ENCODE measurements at regions not wholly inside any gene's neighbourhood (a gene's known extent, or its start where the extent isn't known, plus 50 kb on each side); places are given as distances from the start of the nearest gene placed in this dataset.

DNA sequence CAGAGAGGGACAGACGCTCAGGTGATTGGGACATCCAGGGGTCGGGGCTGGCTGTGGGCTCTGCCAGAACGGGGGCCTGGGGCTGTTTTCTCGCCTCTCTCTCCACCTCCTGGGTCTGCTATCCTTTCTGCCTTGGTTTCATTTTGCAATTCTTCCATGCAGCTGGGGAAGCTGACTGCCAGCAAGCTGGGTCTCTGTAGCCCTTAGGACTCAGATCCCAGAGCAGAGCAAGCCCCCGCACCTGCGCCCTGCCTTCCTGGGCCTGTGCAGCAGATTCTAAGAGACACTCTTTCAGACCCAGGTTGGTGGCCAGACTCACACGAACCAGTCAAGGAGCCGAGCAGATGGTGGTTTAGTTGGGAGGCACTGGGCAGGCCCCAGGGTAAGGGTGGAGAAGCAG lies 59.1 kb upstream of the GRPEL1 start:
- Histone ChIP-seq H3K4me3 (replicated peaks in 1 of 2; ENCODE audit: low read depth in 1 of 2, low read length in 2 of 2) (no peak overlapping the region), H3K36me3 (ENCODE audit: control insufficient read depth in 1 of 2, insufficient read depth in 2 of 2, low read length in 2 of 2) (no peaks in the 10 kb centered on the region), H3K4me2 (ENCODE audit: low read length) (no peak overlapping the region), H3K9me3 (ENCODE audit: control insufficient read depth in 1 of 2, insufficient read depth in 1 of 2, low read depth in 1 of 2, low read length in 2 of 2) (no peaks in the 10 kb centered on the region), H2AFZ (ENCODE audit: low read depth, low read length, poor library complexity, severe bottlenecking) (no peak overlapping the region), H3K79me2 (ENCODE audit: insufficient read depth, low read length) (no peaks in the 10 kb centered on the region), H3K9ac (ENCODE audit: low read length) (no peak overlapping the region), H3K4me1 (ENCODE audit: control insufficient read depth in 1 of 2, insufficient read depth in 2 of 2, low read length in 2 of 2) (peaks cover 2 to 6% of the 10 kb centered on the region in 2 experiments; a peak in 2 of 4 replicates), H4K20me1 (ENCODE audit: insufficient read depth) (no peaks in the 10 kb centered on the region), H3K27ac (ENCODE audit: low read depth, low read length) (no peak overlapping the region), H3K9me2 (ENCODE audit: insufficient read depth) (no peaks in the 10 kb centered on the region), H3K27me3 (ENCODE audit: insufficient read depth, low read length) (no peaks in the 10 kb centered on the region)
- CTCF ChIA-PET, result no interaction called here
- POLR2A ChIA-PET, result no interaction called here
- RAD21 ChIA-PET (ENCODE audit: low non-redundant PET in 1 of 2, low total read pairs in 2 of 2, uncharacterized antibody in 2 of 2, unreplicated experiment in 2 of 2), result interaction anchor here in 1 of 2 experiments (0.6 kb wide), 1 partner anchor 56 kb away, joined by 3 read pairs; no protein-coding TSS in a partner anchor
- no peak for ATAC-seq
- no peak for TF ChIP-seq CBX3 (IDR thresholded peaks at IDR 0.05; ENCODE audit: low read depth)
- TF ChIP-seq, protein P1, sequence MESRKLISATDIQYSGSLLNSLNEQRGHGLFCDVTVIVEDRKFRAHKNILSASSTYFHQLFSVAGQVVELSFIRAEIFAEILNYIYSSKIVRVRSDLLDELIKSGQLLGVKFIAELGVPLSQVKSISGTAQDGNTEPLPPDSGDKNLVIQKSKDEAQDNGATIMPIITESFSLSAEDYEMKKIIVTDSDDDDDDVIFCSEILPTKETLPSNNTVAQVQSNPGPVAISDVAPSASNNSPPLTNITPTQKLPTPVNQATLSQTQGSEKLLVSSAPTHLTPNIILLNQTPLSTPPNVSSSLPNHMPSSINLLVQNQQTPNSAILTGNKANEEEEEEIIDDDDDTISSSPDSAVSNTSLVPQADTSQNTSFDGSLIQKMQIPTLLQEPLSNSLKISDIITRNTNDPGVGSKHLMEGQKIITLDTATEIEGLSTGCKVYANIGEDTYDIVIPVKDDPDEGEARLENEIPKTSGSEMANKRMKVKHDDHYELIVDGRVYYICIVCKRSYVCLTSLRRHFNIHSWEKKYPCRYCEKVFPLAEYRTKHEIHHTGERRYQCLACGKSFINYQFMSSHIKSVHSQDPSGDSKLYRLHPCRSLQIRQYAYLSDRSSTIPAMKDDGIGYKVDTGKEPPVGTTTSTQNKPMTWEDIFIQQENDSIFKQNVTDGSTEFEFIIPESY (IDR thresholded peaks at IDR 0.05; ENCODE audit: extremely low read depth, insufficient replicate concordance, low read length), result no peak
- no peak for TF ChIP-seq FOSL1 (IDR thresholded peaks at IDR 0.05; ENCODE audit: low read depth)
- no peak for TF ChIP-seq TCF7L2 (IDR thresholded peaks at IDR 0.05; ENCODE audit: borderline replicate concordance, extremely low read depth, insufficient read depth, insufficient read length)
- no peak for TF ChIP-seq JUND (IDR thresholded peaks at IDR 0.05)
- TF ChIP-seq, protein P2, sequence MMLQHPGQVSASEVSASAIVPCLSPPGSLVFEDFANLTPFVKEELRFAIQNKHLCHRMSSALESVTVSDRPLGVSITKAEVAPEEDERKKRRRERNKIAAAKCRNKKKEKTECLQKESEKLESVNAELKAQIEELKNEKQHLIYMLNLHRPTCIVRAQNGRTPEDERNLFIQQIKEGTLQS (IDR thresholded peaks at IDR 0.05), result no peak
- TF ChIP-seq ELF1 (IDR thresholded peaks at IDR 0.05; ENCODE audit: borderline replicate concordance, low read depth), result no peak
- TF ChIP-seq, protein P3, sequence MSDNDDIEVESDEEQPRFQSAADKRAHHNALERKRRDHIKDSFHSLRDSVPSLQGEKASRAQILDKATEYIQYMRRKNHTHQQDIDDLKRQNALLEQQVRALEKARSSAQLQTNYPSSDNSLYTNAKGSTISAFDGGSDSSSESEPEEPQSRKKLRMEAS (IDR thresholded peaks at IDR 0.05), result no peak
- no peak for TF ChIP-seq POLR2A (IDR thresholded peaks at IDR 0.05; ENCODE audit: borderline replicate concordance, extremely low read depth, insufficient read depth, insufficient read length)
- no peak for DNase-seq (ENCODE audit: low read depth, low spot score)
- BruUV-seq (replicated peaks), result no TSS peak
- intact Hi-C loops (cut with micrococcal nuclease), result no loop called here

Measured in HCT116 (cell line).